DND-41 (cell line): ENCODE measurements at regions not wholly inside any gene's neighbourhood (a gene's known extent, or its start where the extent isn't known, plus 50 kb on each side); places are given as distances from the start of the nearest gene placed in this dataset.

Experiments used
- CTCF ChIP-seq: IDR thresholded peaks from 2 replicates; pipeline ENCODE4 v1.5.1; 2012; ENCODE audit warnings: borderline replicate concordance, low read length, moderate library complexity, mild to moderate bottlenecking; ENCODE audit not compliant: poor library complexity, severe bottlenecking; ENCODE audit errors: extremely low read depth
- EZH2 ChIP-seq: IDR thresholded peaks from 3 replicates; pipeline ENCODE4 v1.6.1; 2012; ENCODE audit warnings: borderline replicate concordance, low read depth, mild to moderate bottlenecking, moderate library complexity, low read length, inconsistent platforms; ENCODE audit not compliant: severe bottlenecking

- no peak for TF ChIP-seq CTCF
- no peak for TF ChIP-seq EZH2
Observed at GRCh38 chr10:90018819-90019218, 317.4 kb downstream of the KIF20B start.
